HG02870 (cell line): ENCODE measurements at regions not wholly inside any gene's neighbourhood (a gene's known extent, or its start where the extent isn't known, plus 50 kb on each side); places are given as distances from the start of the nearest gene placed in this dataset.
"Not testable (repeated sequence)": the region's sequence is repeated elsewhere in the genome, so short reads cannot be mapped to it uniquely, and the experiment has no call there.

Experiments
- ATAC-seq: cut with Tn5 transposase; IDR thresholded peaks from one replicate; pipeline ENCODE4 v1.9.1; 2021; ENCODE audit warnings: mild to moderate bottlenecking, moderate library complexity; ENCODE audit not compliant: unreplicated experiment

GRCh38 chr3:20316238-20316637 lies 130.2 kb upstream of the SGO1 start:
- no peak for ATAC-seq

DNA sequence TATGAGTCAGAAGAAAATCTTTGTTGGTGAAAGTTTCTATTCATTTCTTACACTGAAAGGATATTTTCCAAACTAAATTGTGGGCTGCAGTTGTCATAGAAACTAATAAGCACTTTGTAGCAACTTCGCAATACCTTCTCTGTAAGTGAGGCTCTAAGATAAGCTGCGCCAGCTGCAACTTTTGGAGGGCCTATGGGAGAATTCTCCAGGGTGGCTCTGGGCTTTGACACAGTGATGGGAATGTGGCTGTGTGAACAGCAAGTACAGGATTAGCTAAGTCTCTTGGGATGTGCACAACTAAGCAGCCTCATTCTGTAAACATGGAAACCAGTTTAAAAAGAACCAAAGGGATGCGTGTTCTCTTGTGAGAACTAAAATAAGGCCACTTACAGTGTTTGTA lies 124.6 kb upstream of the SGO1 start:
- no peak for ATAC-seq

DNA sequence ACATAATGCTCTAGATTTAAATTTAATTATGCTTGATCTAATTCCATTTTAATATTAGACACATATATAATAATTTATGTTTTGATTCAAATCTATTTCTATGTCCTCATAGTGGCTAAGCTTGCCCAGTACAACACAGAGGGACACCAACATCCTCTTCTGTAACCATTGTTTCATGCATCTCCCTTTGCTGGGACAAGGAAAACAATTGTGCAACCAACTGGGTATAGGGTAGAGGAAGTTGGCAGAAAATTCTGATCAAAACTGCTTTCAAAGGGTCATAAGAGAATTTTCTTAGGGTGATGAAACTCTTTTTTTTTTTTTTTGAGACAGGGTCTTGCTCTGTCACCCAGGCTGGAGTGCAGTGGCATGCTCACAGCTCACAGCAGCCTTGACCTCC lies 121.4 kb upstream of the SGO1 start:
- ATAC-seq, result no peak

- no peak for ATAC-seq
These were observed 119.6 kb upstream of the SGO1 start for GRCh38 chr3:20305647-20306046.

GRCh38 chr3:20302766-20303165 lies 116.8 kb upstream of the SGO1 start:
- no peak for ATAC-seq

- no peak for ATAC-seq
These were observed 102.0 kb upstream of the SGO1 start for GRCh38 chr3:20288050-20288449.

DNA sequence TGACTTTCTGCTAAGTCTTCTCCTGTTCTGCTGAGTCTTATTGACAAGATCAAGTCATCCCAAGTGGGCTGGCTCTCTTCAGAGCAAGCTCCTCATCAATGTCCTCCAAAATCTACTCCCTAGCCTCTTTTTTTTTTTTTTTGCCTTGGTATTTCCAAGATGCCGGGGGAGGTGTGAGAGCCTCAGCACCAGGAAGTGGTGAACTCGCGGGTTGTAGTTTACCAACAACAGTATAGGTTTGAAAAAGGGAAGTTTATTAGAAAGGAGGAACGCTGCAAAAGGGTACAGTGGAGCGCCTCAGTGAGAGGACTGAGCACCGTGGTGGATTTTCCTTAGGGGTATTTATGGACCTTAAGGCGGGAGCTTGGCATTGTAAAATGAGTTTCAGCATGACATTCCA lies 94.3 kb upstream of the SGO1 start:
- ATAC-seq, result no peak

DNA sequence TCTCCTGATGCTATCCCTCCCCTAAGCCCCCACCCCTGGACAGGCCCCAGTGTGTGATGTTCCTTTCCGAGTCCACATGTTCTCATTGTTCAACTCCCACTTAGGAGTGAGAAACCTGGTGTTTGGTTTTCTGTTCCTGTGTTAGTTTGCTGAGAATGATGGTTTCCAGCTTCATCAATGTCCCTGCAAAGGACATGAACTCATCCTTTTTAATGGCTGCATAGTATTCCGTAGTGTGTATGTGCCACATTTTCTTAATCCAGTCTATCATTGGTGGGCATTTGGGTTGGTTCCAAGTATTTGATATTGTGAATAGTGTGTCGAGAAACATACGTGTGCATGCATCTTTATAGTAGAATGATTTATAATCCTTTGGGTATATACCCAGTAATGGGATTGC lies 80.0 kb upstream of the SGO1 start:
- ATAC-seq, result not testable (repeated sequence)

GRCh38 chr3:20264900-20265567 lies 79.0 kb upstream of the SGO1 start:
- ATAC-seq, result no peak

GRCh38 chr3:20258371-20258770 lies 72.4 kb upstream of the SGO1 start:
- no peak for ATAC-seq

GRCh38 chr3:20256144-20256543 lies 70.1 kb upstream of the SGO1 start:
- ATAC-seq, result peak; percentile 90

- no peak for ATAC-seq
These were observed 68.5 kb upstream of the SGO1 start for GRCh38 chr3:20254268-20255117.

DNA sequence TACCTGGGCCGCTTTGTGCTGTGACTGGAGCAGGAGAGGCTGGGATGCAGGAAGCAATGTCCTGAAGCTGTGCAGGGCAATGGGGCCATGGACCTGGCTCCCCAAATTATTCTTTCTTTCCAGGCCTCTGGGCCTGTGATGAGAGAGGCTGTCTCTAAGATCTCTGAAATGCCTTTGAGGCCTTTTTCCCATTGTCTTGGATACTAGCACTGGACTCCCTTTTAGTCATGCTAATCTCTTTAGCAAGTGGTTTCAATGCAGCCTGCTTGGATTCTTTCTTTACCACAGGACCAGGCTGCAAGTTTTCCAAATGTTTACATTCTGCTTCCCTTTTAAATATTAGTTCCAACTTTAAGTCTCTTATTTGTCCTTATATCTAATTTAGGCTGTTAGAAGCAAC lies 64.8 kb upstream of the SGO1 start:
- ATAC-seq, result no peak

DNA sequence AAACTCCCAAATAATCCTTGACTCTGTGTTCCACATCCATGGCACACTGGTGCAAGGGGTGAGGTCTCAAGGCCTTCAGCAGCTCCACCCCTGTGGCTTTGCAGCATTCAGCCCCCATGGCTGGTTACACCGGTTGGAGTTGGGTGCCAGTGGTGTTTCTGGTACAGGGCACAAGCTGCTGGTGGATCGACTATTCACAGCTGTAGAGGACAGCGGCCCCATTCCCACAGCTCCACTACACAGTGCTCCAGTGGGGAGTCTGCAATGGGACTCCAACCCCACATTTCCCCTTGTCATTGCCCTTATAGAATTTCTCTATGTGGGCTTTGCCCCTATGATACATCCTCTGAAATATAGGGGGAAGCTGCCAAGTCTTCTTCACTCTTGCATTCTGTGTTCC lies 64.3 kb upstream of the SGO1 start:
- ATAC-seq, result no peak

DNA sequence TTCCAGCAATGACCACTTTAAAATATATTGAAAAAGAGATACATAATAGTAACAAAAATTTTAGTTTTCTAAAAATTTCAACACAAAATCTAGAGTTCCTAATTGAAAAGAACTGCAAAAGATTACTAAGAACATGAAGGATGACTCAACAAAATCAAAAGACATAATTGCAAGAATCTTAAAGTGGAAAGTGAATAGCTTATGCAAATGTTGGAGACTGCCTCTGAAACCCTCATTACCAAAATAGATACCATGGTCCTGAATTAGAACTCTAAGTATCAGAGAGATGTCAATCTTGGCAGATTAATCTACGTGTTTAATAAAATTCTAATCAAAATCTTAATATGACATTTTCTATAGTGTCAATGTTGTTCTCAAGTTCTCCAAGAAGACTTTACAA lies 60.7 kb upstream of the SGO1 start:
- ATAC-seq, result peak; percentile 86

GRCh38 chr3:20245781-20246180 lies 59.8 kb upstream of the SGO1 start:
- no peak for ATAC-seq

DNA sequence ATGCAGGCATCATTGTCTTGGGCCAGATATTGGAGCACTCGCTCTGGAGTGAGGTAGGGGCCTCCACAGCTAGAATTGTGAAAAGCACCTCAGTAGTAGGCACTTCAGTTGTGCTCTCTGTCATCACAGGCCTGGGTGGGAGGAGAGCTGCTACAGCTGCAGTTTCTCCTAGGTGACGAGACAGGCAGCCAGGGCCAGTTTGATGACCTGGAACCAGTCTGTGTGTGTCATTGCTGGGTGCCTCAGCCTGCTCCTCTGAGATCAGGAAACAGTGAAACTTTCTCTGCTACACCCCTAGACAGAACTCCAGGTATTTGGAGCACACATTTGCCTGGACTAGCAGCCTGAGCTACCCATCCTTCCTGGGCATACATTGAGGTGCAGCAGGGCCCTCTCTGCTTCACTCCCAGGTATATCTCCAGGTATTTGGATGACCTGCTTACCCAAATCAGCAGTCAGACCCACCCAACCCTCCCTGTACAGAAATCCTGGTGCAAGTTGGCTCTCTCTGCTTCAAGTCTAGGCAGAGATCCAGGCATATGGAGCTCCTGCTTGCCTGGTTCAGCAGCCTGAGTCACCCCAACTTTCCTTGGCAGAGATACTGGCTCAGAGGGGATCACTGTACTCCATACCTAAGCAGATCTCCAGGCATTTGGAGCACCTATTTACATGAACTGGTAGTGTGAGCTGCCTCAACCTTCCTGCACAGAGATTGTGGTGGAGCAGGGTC lies 54.3 kb upstream of the SGO1 start:
- ATAC-seq, result no peak

- not testable (repeated sequence) for ATAC-seq
These were observed 52.2 kb upstream of the SGO1 start for GRCh38 chr3:20238199-20238598.

DNA sequence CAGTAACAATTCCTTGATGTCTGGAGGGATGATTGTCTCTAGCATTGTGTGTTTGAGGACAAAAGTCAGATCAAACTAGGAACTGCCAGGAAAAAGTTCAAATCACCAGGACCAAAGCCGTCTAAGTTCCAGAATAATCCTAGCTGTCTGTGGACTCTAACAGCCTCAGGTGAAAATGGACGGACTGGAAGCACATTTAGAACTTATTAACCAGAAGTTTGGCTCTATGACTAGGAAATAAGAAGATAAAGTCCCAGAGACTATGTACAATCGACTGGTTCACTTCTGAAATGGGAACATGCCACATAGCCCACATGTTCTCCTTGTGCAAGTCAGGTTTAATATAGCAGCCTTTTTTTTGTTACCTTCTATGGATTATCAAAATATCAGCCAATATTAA lies 50.6 kb upstream of the SGO1 start:
- ATAC-seq, result no peak
